RWPE2 (cell line): ENCODE measurements at regions not wholly inside any gene's neighbourhood (a gene's known extent, or its start where the extent isn't known, plus 50 kb on each side); places are given as distances from the start of the nearest gene placed in this dataset.

Experiments
- ATAC-seq: fragments of 200-7000 bp; cut with Tn5 transposase; 3 replicates; pipeline ENCODE4 v1.9.1; 2021; ENCODE audit warnings: low read depth
- DNase-seq: peaks from one replicate; pipeline ENCODE4 v3.0.0-alpha.2; 2020; ENCODE audit warnings: low spot score
- H3K27ac ChIP-seq: fragments of 450-650 bp; 2 replicates; pipeline ENCODE4 v1.5.1; 2017; ENCODE audit warnings: mild to moderate bottlenecking; ENCODE audit not compliant: poor library complexity, severe bottlenecking
- H3K27me3 ChIP-seq: fragments of 250-450 bp; sonication (Bioruptor Pico); 2 replicates; pipeline ENCODE4 v1.5.1; 2021; ENCODE audit warnings: mild to moderate bottlenecking, moderate library complexity; ENCODE audit not compliant: insufficient read depth, poor library complexity, severe bottlenecking
- H3K36me3 ChIP-seq: fragments of 250-450 bp; sonication (Bioruptor Pico); 2 replicates; pipeline ENCODE4 v1.5.1; 2020; ENCODE audit warnings: low read depth, mild to moderate bottlenecking, moderate library complexity
- H3K4me1 ChIP-seq: fragments of 250-450 bp; sonication (Bioruptor Pico); 2 replicates; pipeline ENCODE4 v1.5.1; 2021; ENCODE audit warnings: mild to moderate bottlenecking, moderate library complexity; ENCODE audit not compliant: insufficient read depth, poor library complexity, severe bottlenecking
- H3K4me3 ChIP-seq: fragments of 250-450 bp; sonication (Bioruptor Pico); 2 replicates; pipeline ENCODE4 v1.5.1; 2021; ENCODE audit warnings: mild to moderate bottlenecking, moderate library complexity; ENCODE audit not compliant: severe bottlenecking
- H3K9me3 ChIP-seq: fragments of 250-450 bp; sonication (Bioruptor Pico); 2 replicates; pipeline ENCODE4 v1.5.1; 2021; ENCODE audit warnings: mild to moderate bottlenecking, moderate library complexity; ENCODE audit not compliant: severe bottlenecking
- TF ChIP-seq, protein P1 (sequence below): fragments of 450-650 bp; IDR thresholded peaks from one replicate; pipeline ENCODE4 v1.5.1; 2017; ENCODE audit warnings: mild to moderate bottlenecking, moderate library complexity; ENCODE audit not compliant: poor library complexity, severe bottlenecking

DNA sequence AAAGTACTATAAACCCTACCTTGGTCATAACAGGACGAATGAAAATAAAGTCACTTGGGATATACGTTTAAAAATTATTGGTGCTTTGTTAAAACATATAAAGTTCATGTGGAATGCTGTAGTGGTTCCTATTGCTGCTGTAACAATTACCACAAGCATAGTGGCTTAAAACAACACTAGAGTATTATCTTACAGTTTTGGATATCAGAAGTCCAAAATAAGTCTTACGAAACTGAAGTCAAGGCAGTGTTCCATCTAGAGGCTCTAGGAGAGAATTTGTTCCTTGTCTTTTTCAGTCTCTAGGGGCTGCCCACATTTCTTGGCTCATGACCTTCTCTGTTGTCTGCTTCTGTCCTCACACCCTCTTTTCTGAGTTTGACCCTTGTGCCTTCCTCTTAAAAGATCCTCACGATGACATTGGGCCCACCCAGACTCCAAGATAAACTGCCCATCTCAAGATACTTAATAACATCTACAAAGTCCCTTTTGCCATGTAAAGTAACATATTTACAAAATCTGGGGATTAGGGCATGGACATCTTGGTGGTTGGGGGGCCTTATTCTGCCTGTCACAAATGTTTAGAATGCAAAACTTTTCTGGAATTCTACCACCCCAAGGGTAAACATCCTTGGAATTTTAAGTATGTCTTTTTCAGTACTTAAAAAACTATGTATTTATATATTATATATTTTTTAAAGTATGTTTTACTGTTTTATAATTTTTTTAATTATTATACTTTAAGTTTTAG is 178.1 kb downstream of the ETNK1 start:
- no peak for DNase-seq

DNA sequence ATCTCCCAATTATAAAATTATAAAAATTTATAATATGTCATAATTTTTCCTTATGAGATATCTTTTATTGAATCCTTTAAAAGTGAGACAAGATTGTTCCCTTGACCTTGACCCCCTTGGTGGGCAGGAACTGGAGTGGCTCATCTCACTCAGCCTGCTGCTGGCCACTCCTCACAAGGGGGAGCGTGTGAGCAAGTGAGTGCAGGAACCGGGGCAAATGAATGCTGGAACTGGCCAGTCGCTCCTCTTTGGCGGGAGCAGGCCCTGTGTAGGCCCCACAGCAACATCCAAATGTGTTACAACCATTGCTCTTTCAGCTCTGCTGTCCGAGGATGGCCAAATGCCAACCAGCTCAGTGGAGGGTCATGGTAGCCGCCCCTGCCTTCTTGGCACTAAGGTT is 178.8 kb downstream of the ETNK1 start:
- Histone ChIP-seq H3K4me1 (no peaks in the 10 kb centered on the region), H3K27ac (no peak overlapping the region), H3K36me3 (no peaks in the 10 kb centered on the region), H3K9me3 (no peaks in the 10 kb centered on the region), H3K4me3 (no peak overlapping the region), H3K27me3 (no peaks in the 10 kb centered on the region)
- DNase-seq (no peak), ATAC-seq (no peak)
- TF ChIP-seq, protein P1, sequence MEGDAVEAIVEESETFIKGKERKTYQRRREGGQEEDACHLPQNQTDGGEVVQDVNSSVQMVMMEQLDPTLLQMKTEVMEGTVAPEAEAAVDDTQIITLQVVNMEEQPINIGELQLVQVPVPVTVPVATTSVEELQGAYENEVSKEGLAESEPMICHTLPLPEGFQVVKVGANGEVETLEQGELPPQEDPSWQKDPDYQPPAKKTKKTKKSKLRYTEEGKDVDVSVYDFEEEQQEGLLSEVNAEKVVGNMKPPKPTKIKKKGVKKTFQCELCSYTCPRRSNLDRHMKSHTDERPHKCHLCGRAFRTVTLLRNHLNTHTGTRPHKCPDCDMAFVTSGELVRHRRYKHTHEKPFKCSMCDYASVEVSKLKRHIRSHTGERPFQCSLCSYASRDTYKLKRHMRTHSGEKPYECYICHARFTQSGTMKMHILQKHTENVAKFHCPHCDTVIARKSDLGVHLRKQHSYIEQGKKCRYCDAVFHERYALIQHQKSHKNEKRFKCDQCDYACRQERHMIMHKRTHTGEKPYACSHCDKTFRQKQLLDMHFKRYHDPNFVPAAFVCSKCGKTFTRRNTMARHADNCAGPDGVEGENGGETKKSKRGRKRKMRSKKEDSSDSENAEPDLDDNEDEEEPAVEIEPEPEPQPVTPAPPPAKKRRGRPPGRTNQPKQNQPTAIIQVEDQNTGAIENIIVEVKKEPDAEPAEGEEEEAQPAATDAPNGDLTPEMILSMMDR, result no peak

More for the DNA sequence above, 178.1 kb downstream of the ETNK1 start:
- H3K36me3 ChIP-seq, result no peaks in the 10 kb centered on the region
- H3K4me1 ChIP-seq, result no peaks in the 10 kb centered on the region
- no peak overlapping the region for H3K27ac ChIP-seq
- TF ChIP-seq, protein P1, result no peak
- no peak overlapping the region for H3K4me3 ChIP-seq
- H3K27me3 ChIP-seq, result no peaks in the 10 kb centered on the region
- no peak for ATAC-seq
- no peaks in the 10 kb centered on the region for H3K9me3 ChIP-seq

DNA sequence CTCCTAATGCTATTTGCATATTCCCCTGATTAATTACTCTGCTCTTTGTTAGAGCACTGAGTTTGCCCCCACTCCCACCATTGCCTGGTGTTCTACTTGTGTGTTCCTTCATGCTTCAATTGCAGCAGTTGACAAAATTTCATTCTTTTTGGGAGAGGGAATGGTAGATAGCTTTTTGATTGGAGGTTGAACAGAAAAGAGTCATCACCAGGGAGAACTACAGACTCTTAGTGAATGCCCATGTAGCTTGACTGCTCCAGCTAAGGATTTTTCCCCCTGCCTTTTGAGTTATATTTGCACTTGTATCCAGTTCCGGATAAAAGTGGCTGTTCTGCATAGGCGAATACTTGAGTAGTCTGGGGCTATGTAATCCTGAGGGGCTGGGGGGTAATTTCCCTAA is 183.9 kb downstream of the ETNK1 start:
- DNase-seq (no peak), ATAC-seq (no peak)
- TF ChIP-seq, protein P1, result no peak
- Histone ChIP-seq H3K27ac (no peak overlapping the region), H3K27me3 (no peaks in the 10 kb centered on the region), H3K4me1 (no peaks in the 10 kb centered on the region), H3K4me3 (no peak overlapping the region), H3K36me3 (no peaks in the 10 kb centered on the region), H3K9me3 (no peaks in the 10 kb centered on the region)

DNA sequence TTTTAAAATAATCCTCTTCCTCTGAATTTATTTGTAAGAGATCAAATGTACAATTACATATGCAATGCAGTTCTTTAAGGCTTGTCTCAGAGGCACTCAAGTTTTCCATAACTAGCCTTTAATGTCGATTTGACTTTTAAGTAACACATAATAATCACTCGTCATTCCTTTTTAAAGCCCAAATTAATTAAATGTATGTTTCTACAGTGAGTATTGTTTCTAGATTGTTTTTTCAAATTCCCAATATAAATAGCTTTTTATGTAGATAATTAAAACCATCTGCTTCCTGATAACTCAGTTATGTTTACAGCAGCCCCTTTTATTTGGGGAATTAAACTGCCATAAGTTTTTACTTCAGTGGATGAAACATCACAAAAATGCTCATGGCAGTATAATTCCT is 185.1 kb downstream of the ETNK1 start:
- Histone ChIP-seq H3K4me1 (no peaks in the 10 kb centered on the region), H3K27me3 (no peaks in the 10 kb centered on the region), H3K9me3 (no peaks in the 10 kb centered on the region), H3K27ac (no peak overlapping the region), H3K36me3 (no peaks in the 10 kb centered on the region), H3K4me3 (no peak overlapping the region)
- DNase-seq (no peak), ATAC-seq (no peak)
- TF ChIP-seq, protein P1, result no peak

DNA sequence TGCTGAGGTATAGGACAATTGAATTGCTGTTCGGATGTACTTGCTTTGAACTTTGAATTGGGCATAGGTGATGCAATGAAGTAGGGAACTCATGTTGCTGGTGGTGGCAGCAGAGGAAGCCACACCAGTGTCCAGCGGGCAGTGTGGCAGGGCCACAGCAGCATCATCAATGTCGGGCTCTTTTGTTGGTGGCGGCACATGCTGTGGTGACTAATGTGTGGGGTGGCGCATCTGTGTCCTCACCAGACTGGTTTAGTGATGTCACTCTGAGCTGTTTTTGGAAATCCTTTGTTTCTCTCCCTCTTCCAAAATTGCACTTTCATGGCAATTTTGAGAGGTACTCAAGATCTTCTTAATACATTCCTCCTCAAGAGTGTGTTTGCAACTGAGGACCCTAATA is 187.6 kb downstream of the ETNK1 start:
- Histone ChIP-seq H3K27ac (no peak overlapping the region), H3K36me3 (no peaks in the 10 kb centered on the region), H3K27me3 (no peaks in the 10 kb centered on the region), H3K4me3 (no peak overlapping the region), H3K9me3 (no peaks in the 10 kb centered on the region), H3K4me1 (no peaks in the 10 kb centered on the region)
- TF ChIP-seq, protein P1, result no peak
- ATAC-seq (no peak), DNase-seq (no peak)
